ENCODE measurements at regions not wholly inside any gene's neighbourhood (a gene's known extent, or its start where the extent isn't known, plus 50 kb on each side); places are given as distances from the start of the nearest gene placed in this dataset.
"Not testable (repeated sequence)": the region's sequence is repeated elsewhere in the genome, so short reads cannot be mapped to it uniquely, and the experiment has no call there.

- Histone ChIP-seq H3K4me1 (ENCODE audit: control insufficient read depth, insufficient read depth, low read length) (no peaks in the 10 kb centered on the region), H3K27ac (ENCODE audit: low read length) (no peak overlapping the region), H3K27me3 (ENCODE audit: control insufficient read depth, insufficient read depth, low read length) (no peaks in the 10 kb centered on the region), H3K36me3 (ENCODE audit: control insufficient read depth, insufficient read depth, low read length) (no peaks in the 10 kb centered on the region), H3K9me3 (ENCODE audit: control insufficient read depth, low read depth, low read length) (no peaks in the 10 kb centered on the region), H3K4me3 (ENCODE audit: low read length) (no peak overlapping the region)
- no CpG with 5 or more reads among the region's 2 CpGs for WGBS (ENCODE audit: insufficient coverage, low lambda C conversion rate)
- DNase-seq, result no peak
These were observed 51.6 kb upstream of the BLTP1 start for GRCh38 chr4:122100508-122100907.

- Histone ChIP-seq H3K27ac (ENCODE audit: low read length) (no peak overlapping the region), H3K4me3 (ENCODE audit: low read length) (no peak overlapping the region), H3K36me3 (ENCODE audit: control insufficient read depth, insufficient read depth, low read length) (no peaks in the 10 kb centered on the region), H3K4me1 (ENCODE audit: control insufficient read depth, insufficient read depth, low read length) (no peaks in the 10 kb centered on the region), H3K27me3 (ENCODE audit: control insufficient read depth, insufficient read depth, low read length) (no peaks in the 10 kb centered on the region), H3K9me3 (ENCODE audit: control insufficient read depth, low read depth, low read length) (no peaks in the 10 kb centered on the region)
- WGBS (ENCODE audit: insufficient coverage, low lambda C conversion rate), result 100% methylated on average over 1 of the region's 2 CpGs
- DNase-seq, result no peak
These were observed 52.2 kb upstream of the BLTP1 start for GRCh38 chr4:122099896-122100295.

- Histone ChIP-seq H3K36me3 (ENCODE audit: control insufficient read depth, insufficient read depth, low read length) (no peaks in the 10 kb centered on the region), H3K27me3 (ENCODE audit: control insufficient read depth, insufficient read depth, low read length) (no peaks in the 10 kb centered on the region)
- 60% methylated on average over 1 of the region's 1 CpG for WGBS (ENCODE audit: insufficient coverage, low lambda C conversion rate)
These were observed 60.2 kb upstream of the BLTP1 start for GRCh38 chr4:122091836-122092405.

GRCh38 chr4:122091397-122091796, 60.7 kb upstream of the BLTP1 start:
- DNase-seq, result no peak
- Histone ChIP-seq H3K4me1 (ENCODE audit: control insufficient read depth, insufficient read depth, low read length) (no peaks in the 10 kb centered on the region), H3K4me3 (ENCODE audit: low read length) (no peak overlapping the region), H3K9me3 (ENCODE audit: control insufficient read depth, low read depth, low read length) (no peaks in the 10 kb centered on the region), H3K27ac (ENCODE audit: low read length) (no peak overlapping the region), H3K36me3 (ENCODE audit: control insufficient read depth, insufficient read depth, low read length) (no peaks in the 10 kb centered on the region), H3K27me3 (ENCODE audit: control insufficient read depth, insufficient read depth, low read length) (no peaks in the 10 kb centered on the region)
- WGBS (ENCODE audit: insufficient coverage, low lambda C conversion rate), result no CpG with 5 or more reads among the region's 1 CpG

More at GRCh38 chr4:122091836-122092405, 60.2 kb upstream of the BLTP1 start:
- no peak for DNase-seq
- Histone ChIP-seq H3K9me3 (ENCODE audit: control insufficient read depth, low read depth, low read length) (no peaks in the 10 kb centered on the region), H3K27ac (ENCODE audit: low read length) (no peak overlapping the region), H3K4me1 (ENCODE audit: control insufficient read depth, insufficient read depth, low read length) (no peaks in the 10 kb centered on the region), H3K4me3 (ENCODE audit: low read length) (no peak overlapping the region)

DNA sequence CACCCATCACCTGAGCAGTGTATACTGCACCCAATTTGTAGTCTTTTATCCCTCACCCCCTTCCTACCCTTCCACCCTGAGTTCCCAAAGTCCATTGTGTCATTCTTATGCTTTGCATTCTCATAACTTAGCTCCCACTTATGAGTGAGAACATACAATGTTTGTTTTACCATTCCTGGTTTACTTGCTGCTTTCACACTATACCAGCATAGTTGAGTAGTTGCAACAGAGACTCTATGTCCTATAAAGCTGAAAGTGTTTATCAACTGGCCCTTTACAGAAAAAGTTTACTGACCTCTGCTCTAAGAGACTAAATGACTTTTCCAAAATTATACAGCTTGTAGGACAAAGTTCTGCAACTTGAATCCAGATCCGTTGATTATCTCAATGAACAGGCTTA, 61.1 kb upstream of the BLTP1 start:
- H3K4me3 ChIP-seq (ENCODE audit: low read length), result no peak overlapping the region
- H3K27me3 ChIP-seq (ENCODE audit: control insufficient read depth, insufficient read depth, low read length), result no peaks in the 10 kb centered on the region
- H3K4me1 ChIP-seq (ENCODE audit: control insufficient read depth, insufficient read depth, low read length), result no peaks in the 10 kb centered on the region
- no CpG with 5 or more reads among the region's 1 CpG for WGBS (ENCODE audit: insufficient coverage, low lambda C conversion rate)
- no peaks in the 10 kb centered on the region for H3K9me3 ChIP-seq (ENCODE audit: control insufficient read depth, low read depth, low read length)
- no peak overlapping the region for H3K27ac ChIP-seq (ENCODE audit: low read length)
- DNase-seq, result no peak
- no peaks in the 10 kb centered on the region for H3K36me3 ChIP-seq (ENCODE audit: control insufficient read depth, insufficient read depth, low read length)

GRCh38 chr4:122086338-122087065, 65.6 kb upstream of the BLTP1 start:
- Histone ChIP-seq H3K36me3 (ENCODE audit: control insufficient read depth, insufficient read depth, low read length) (no peaks in the 10 kb centered on the region), H3K4me3 (ENCODE audit: low read length) (no peak overlapping the region), H3K4me1 (ENCODE audit: control insufficient read depth, insufficient read depth, low read length) (no peaks in the 10 kb centered on the region), H3K9me3 (ENCODE audit: control insufficient read depth, low read depth, low read length) (no peaks in the 10 kb centered on the region), H3K27ac (ENCODE audit: low read length) (no peak overlapping the region), H3K27me3 (ENCODE audit: control insufficient read depth, insufficient read depth, low read length) (no peaks in the 10 kb centered on the region)
- peak in 1 of 2 donors; percentile 5 for DNase-seq
- 68% methylated on average over 2 of the region's 4 CpGs for WGBS (ENCODE audit: insufficient coverage, low lambda C conversion rate)

DNA sequence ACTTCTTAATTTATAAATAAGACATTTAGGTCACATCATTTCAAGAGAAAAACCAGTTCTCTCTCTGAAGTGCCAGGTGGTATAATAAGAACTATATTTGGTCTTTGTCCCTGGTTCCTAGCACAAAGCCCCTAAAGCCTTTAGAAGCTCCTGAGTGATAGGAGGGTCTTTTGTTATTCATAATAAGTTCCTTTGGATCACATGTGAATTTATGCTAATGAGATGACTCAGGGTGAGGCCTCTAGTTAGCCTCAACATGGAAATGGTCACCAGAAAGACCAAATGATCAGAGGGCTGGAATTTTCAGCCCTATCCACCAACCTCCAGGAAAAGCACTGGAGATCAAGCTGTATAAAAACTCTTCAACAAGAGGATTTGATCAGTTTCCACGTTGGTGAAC, 68.1 kb upstream of the BLTP1 start:
- Histone ChIP-seq H3K27ac (ENCODE audit: low read length) (no peak overlapping the region), H3K27me3 (ENCODE audit: control insufficient read depth, insufficient read depth, low read length) (no peaks in the 10 kb centered on the region), H3K4me1 (ENCODE audit: control insufficient read depth, insufficient read depth, low read length) (no peaks in the 10 kb centered on the region), H3K9me3 (ENCODE audit: control insufficient read depth, low read depth, low read length) (no peaks in the 10 kb centered on the region), H3K36me3 (ENCODE audit: control insufficient read depth, insufficient read depth, low read length) (no peaks in the 10 kb centered on the region), H3K4me3 (ENCODE audit: low read length) (no peak overlapping the region)
- WGBS (ENCODE audit: insufficient coverage, low lambda C conversion rate), result no CpG with 5 or more reads among the region's 1 CpG
- no peak for DNase-seq

DNA sequence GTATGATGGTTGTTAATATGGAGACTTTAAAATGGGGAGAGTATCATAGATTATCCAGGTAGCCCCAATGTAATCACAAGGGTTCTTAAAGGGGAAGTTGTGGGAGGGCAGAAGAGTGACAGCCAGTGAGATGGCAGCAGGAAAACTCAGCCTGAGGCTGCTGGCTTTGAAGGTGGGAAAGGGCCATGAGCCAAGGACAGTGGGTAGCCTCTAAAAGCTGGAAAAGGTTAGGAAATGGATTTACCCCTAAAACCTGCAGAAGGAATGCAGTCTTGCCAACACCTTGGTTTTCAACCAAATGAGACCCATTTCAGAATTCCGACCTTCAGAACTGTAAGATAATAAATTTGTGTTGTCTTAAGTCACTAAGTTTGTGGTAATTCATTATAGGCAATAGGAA, 68.8 kb upstream of the BLTP1 start:
- H3K27ac ChIP-seq (ENCODE audit: low read length), result no peak overlapping the region
- DNase-seq, result no peak
- no peaks in the 10 kb centered on the region for H3K27me3 ChIP-seq (ENCODE audit: control insufficient read depth, insufficient read depth, low read length)
- no peaks in the 10 kb centered on the region for H3K4me1 ChIP-seq (ENCODE audit: control insufficient read depth, insufficient read depth, low read length)
- no peak overlapping the region for H3K4me3 ChIP-seq (ENCODE audit: low read length)
- no peaks in the 10 kb centered on the region for H3K36me3 ChIP-seq (ENCODE audit: control insufficient read depth, insufficient read depth, low read length)
- no peaks in the 10 kb centered on the region for H3K9me3 ChIP-seq (ENCODE audit: control insufficient read depth, low read depth, low read length)
- no CpG with 5 or more reads among the region's 1 CpG for WGBS (ENCODE audit: insufficient coverage, low lambda C conversion rate)

GRCh38 chr4:122082661-122083060, 69.5 kb upstream of the BLTP1 start:
- whole genome bisulfite sequencing (ENCODE audit: insufficient coverage, low lambda C conversion rate), result no CpG with 5 or more reads among the region's 1 CpG
- H3K9me3 ChIP-seq (ENCODE audit: control insufficient read depth, low read depth, low read length), result no peaks in the 10 kb centered on the region
- H3K27me3 ChIP-seq (ENCODE audit: control insufficient read depth, insufficient read depth, low read length), result no peaks in the 10 kb centered on the region
- H3K36me3 ChIP-seq (ENCODE audit: control insufficient read depth, insufficient read depth, low read length), result no peaks in the 10 kb centered on the region
- no peaks in the 10 kb centered on the region for H3K4me1 ChIP-seq (ENCODE audit: control insufficient read depth, insufficient read depth, low read length)
- no peak overlapping the region for H3K4me3 ChIP-seq (ENCODE audit: low read length)
- no peak for DNase-seq
- H3K27ac ChIP-seq (ENCODE audit: low read length), result no peak overlapping the region

GRCh38 chr4:122077653-122078052, 74.5 kb upstream of the BLTP1 start:
- not testable (repeated sequence) for H3K4me1 ChIP-seq (ENCODE audit: control insufficient read depth, insufficient read depth, low read length); H3K4me3 ChIP-seq (ENCODE audit: low read length); H3K9me3 ChIP-seq (ENCODE audit: control insufficient read depth, low read depth, low read length); H3K27me3 ChIP-seq (ENCODE audit: control insufficient read depth, insufficient read depth, low read length); H3K27ac ChIP-seq (ENCODE audit: low read length); DNase-seq; H3K36me3 ChIP-seq (ENCODE audit: control insufficient read depth, insufficient read depth, low read length)
- no CpG with 5 or more reads among the region's 6 CpGs for WGBS (ENCODE audit: insufficient coverage, low lambda C conversion rate)

GRCh38 chr4:122076835-122077234, 75.3 kb upstream of the BLTP1 start:
- H3K4me3 ChIP-seq (ENCODE audit: low read length); DNase-seq; H3K27me3 ChIP-seq (ENCODE audit: control insufficient read depth, insufficient read depth, low read length); H3K27ac ChIP-seq (ENCODE audit: low read length); H3K9me3 ChIP-seq (ENCODE audit: control insufficient read depth, low read depth, low read length); H3K4me1 ChIP-seq (ENCODE audit: control insufficient read depth, insufficient read depth, low read length); H3K36me3 ChIP-seq (ENCODE audit: control insufficient read depth, insufficient read depth, low read length): not testable (repeated sequence)
- no CpG with 5 or more reads among the region's 2 CpGs for WGBS (ENCODE audit: insufficient coverage, low lambda C conversion rate)

Data from large intestine (tissue), 3 donors.